ENCODE measurements at regions not wholly inside any gene's neighbourhood (a gene's known extent, or its start where the extent isn't known, plus 50 kb on each side); places are given as distances from the start of the nearest gene placed in this dataset.

DNA sequence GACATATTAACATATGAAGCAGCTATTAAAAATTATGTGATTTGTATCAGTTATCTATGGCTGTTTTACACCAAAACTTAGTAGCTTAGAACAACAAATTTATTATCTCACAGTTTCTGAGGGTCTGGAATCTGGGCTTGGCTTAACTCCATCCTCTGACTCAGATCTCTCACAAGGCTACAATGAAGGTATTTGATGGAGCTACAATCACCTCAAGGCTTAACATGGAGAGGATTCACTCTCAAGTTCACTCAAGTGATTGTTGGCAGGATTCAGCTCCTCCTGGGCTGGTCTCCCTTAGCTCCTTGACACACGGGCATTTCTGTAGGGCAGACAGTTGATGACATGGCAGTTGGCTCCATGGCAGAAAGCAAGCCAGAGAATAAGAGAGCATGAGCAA is 133.0 kb upstream of the SLC14A2 start:
- CTCF ChIA-PET = interaction anchor here (0.6 to 0.9 kb wide), 2 partner anchors 96 to 884 kb away, joined by 3 read pairs; no protein-coding TSS in a partner anchor
- no peak for TF ChIP-seq YY1 (tag by site-specific recombination; IDR thresholded peaks at IDR 0.05)
- TF ChIP-seq ZNF354C (tag by site-specific recombination; IDR thresholded peaks at IDR 0.05; ENCODE audit: borderline replicate concordance, low read depth) = no peak
- TF ChIP-seq ZSCAN18 (tag by site-specific recombination; IDR thresholded peaks at IDR 0.05) = no peak
- no peak for TF ChIP-seq MEIS1 (CRISPR knock-in tag; IDR thresholded peaks at IDR 0.05; ENCODE audit: borderline replicate concordance)
- TF ChIP-seq ZNF37A (tag by site-specific recombination; IDR thresholded peaks at IDR 0.05) = no peak
- no peak for TF ChIP-seq SP7 (tag by site-specific recombination; IDR thresholded peaks at IDR 0.05)
- no peak for TF ChIP-seq ZSCAN16 (tag by site-specific recombination; IDR thresholded peaks at IDR 0.05)
- no peak for TF ChIP-seq ZNF664 (tag by site-specific recombination; IDR thresholded peaks at IDR 0.05)
- no peak for TF ChIP-seq ZNF121 (tag by site-specific recombination; IDR thresholded peaks at IDR 0.05)
- no peak for TF ChIP-seq ZNF280C (tag by site-specific recombination; IDR thresholded peaks at IDR 0.05)
- no peak for TF ChIP-seq ZNF530 (tag by site-specific recombination; IDR thresholded peaks at IDR 0.05; ENCODE audit: low read depth)
- no peak for TF ChIP-seq ZNF221 (tag by site-specific recombination; IDR thresholded peaks at IDR 0.05; ENCODE audit: borderline replicate concordance)
- TF ChIP-seq HOXA7 (CRISPR knock-in tag; IDR thresholded peaks at IDR 0.05; ENCODE audit: borderline replicate concordance) = no peak

DNA sequence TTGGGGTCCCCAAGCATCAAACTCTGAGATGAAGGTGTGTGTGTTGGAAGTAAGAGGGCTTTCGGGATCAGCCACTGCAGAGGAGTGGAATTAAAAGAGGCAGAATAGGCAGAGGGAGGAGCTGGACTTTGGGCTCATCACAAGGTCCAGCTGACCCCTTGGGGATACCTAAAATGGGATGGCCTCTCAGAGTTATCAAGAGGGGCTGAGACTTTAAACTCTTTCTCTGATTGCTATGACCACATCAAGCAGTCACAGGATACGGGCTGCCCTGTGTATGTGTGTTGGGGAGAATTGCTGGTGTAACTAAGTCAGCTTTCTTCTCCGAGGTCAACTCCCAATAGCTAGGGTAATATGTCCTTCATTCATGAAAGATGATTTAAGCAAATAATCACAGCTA is 127.7 kb upstream of the SLC14A2 start:
- ChIA-PET CTCF (no interaction called here), POLR2A (no interaction called here)
- H3K4me1 ChIP-seq (ENCODE audit: control insufficient read depth, insufficient read depth, low read length) = no peaks in the 10 kb centered on the region
- no peak overlapping the region for H3K27ac ChIP-seq (ENCODE audit: extremely low read depth, low read depth, low read length)
- H3K36me3 ChIP-seq (ENCODE audit: control insufficient read depth in 2 of 2, insufficient read depth in 1 of 2, low read length in 2 of 2) = no peaks in the 10 kb centered on the region
- H3K4me3 ChIP-seq (ENCODE audit: low read depth, low read length) = no peak overlapping the region
- H3K9me3 ChIP-seq (ENCODE audit: control insufficient read depth, insufficient read depth, low read depth, low read length) = no peaks in the 10 kb centered on the region
- no peak for TF ChIP-seq ZNF302 (tag by site-specific recombination; IDR thresholded peaks at IDR 0.05; ENCODE audit: low read depth)
- no peak for TF ChIP-seq ZBTB44 (tag by site-specific recombination; IDR thresholded peaks at IDR 0.05)
- no peak for TF ChIP-seq EGR2 (tag by site-specific recombination; IDR thresholded peaks at IDR 0.05; ENCODE audit: low read depth)
- TF ChIP-seq SP2 (tag by site-specific recombination; IDR thresholded peaks at IDR 0.05) = no peak
- no peak for TF ChIP-seq ZNF223 (tag by site-specific recombination; IDR thresholded peaks at IDR 0.05)
- TF ChIP-seq PATZ1 (tag by site-specific recombination; IDR thresholded peaks at IDR 0.05) = no peak
- TF ChIP-seq ZNF157 (tag by site-specific recombination; IDR thresholded peaks at IDR 0.05) = no peak
- TF ChIP-seq SCRT1 (tag by site-specific recombination; IDR thresholded peaks at IDR 0.05; ENCODE audit: borderline replicate concordance) = no peak
- TF ChIP-seq ZNF707 (tag by site-specific recombination; IDR thresholded peaks at IDR 0.05) = no peak
- TF ChIP-seq ZFP69B (tag by site-specific recombination; IDR thresholded peaks at IDR 0.05) = no peak
- no peak for TF ChIP-seq ZNF335 (tag by site-specific recombination; conservative IDR thresholded peaks at IDR 0.05)
- no peak for TF ChIP-seq ZNF404 (tag by site-specific recombination; IDR thresholded peaks at IDR 0.05)
- TF ChIP-seq, protein P1, sequence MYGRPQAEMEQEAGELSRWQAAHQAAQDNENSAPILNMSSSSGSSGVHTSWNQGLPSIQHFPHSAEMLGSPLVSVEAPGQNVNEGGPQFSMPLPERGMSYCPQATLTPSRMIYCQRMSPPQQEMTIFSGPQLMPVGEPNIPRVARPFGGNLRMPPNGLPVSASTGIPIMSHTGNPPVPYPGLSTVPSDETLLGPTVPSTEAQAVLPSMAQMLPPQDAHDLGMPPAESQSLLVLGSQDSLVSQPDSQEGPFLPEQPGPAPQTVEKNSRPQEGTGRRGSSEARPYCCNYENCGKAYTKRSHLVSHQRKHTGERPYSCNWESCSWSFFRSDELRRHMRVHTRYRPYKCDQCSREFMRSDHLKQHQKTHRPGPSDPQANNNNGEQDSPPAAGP (tag by site-specific recombination; IDR thresholded peaks at IDR 0.05) = no peak
- no peak for TF ChIP-seq GLI2 (tag by site-specific recombination; IDR thresholded peaks at IDR 0.05; ENCODE audit: borderline replicate concordance, low read depth)
- TF ChIP-seq KLF9 (tag by site-specific recombination; IDR thresholded peaks at IDR 0.05; ENCODE audit: low read depth) = no peak
- TF ChIP-seq FEZF1 (tag by site-specific recombination; IDR thresholded peaks at IDR 0.05) = no peak
- no peak for TF ChIP-seq MYNN (tag by site-specific recombination; IDR thresholded peaks at IDR 0.05; ENCODE audit: borderline replicate concordance)

More for the DNA sequence above, 133.0 kb upstream of the SLC14A2 start:
- Histone ChIP-seq H3K4me1 (ENCODE audit: control insufficient read depth, insufficient read depth, low read length) (no peaks in the 10 kb centered on the region), H3K36me3 (ENCODE audit: control insufficient read depth in 2 of 2, insufficient read depth in 1 of 2, low read length in 2 of 2) (no peaks in the 10 kb centered on the region), H3K27ac (ENCODE audit: extremely low read depth, low read depth, low read length) (no peak overlapping the region), H3K4me3 (ENCODE audit: low read depth, low read length) (no peak overlapping the region), H3K9me3 (ENCODE audit: control insufficient read depth, insufficient read depth, low read depth, low read length) (no peaks in the 10 kb centered on the region)
- POLR2A ChIA-PET = no interaction called here

Data from HEK293 (cell line).